HEK293 (cell line): ENCODE measurements at regions not wholly inside any gene's neighbourhood (a gene's known extent, or its start where the extent isn't known, plus 50 kb on each side); places are given as distances from the start of the nearest gene placed in this dataset.

Experiments used
- CTCF ChIA-PET: fragments of 350-600 bp; formaldehyde crosslinking; extraction: SDS; loops from one replicate; lab custom pipeline; 2021; ENCODE audit warnings: antibody characterized with exemption; lab: Yijun Ruan, JAX
- POLR2A ChIA-PET: fragments of 300-600 bp; formaldehyde crosslinking; extraction: SDS; loops from one replicate; lab custom pipeline; 2020; ENCODE audit warnings: antibody characterized with exemption, inconsistent platforms; lab: Yijun Ruan, JAX
- H3K27ac ChIP-seq: fragments of 200-500 bp; sonication (Bioruptor generic); 2 replicates; pipeline ENCODE4 v1.5.1; 2014; ENCODE audit warnings: low read depth, low read length, control low read depth, inconsistent platforms; ENCODE audit errors: extremely low read depth
- H3K36me3 ChIP-seq, 2 experiments: fragments of 200-500 bp in 1 of 2; sonication (Bioruptor generic) in 1 of 2; 1 replicate in 1 of 2; 2 replicates in 1 of 2; pipeline ENCODE4 v1.5.1; 2014 to 2017; ENCODE audit warnings: inconsistent platforms in 2 of 2, low read length in 2 of 2; ENCODE audit not compliant: control insufficient read depth in 2 of 2, insufficient read depth in 1 of 2
- H3K4me1 ChIP-seq: fragments of 200-500 bp; sonication (Bioruptor generic); 2 replicates; pipeline ENCODE4 v1.5.1; 2014; ENCODE audit warnings: mild to moderate bottlenecking, low read length, inconsistent platforms; ENCODE audit not compliant: control insufficient read depth, insufficient read depth
- H3K4me3 ChIP-seq: 2 replicates; pipeline ENCODE4 v1.5.1; 2011; ENCODE audit warnings: low read depth, mild to moderate bottlenecking, control low read depth, low read length, moderate library complexity
- H3K9me3 ChIP-seq: fragments of 200-500 bp; sonication (Bioruptor generic); 2 replicates; pipeline ENCODE4 v1.5.1; 2014; ENCODE audit warnings: low read depth, low read length, inconsistent platforms; ENCODE audit not compliant: control insufficient read depth, insufficient read depth
- BCL11A ChIP-seq: fragments of 450-650 bp; formaldehyde crosslinking; IDR thresholded peaks from 2 replicates; pipeline ENCODE4 v1.5.1; 2016; ENCODE audit warnings: low read depth, missing biosample characterization, missing genetic modification characterization
- CTCF ChIP-seq: fragments of 450-650 bp; formaldehyde crosslinking; IDR thresholded peaks from 2 replicates; pipeline ENCODE4 v1.5.1; 2016; ENCODE audit warnings: missing biosample characterization, missing genetic modification characterization
- GFI1B ChIP-seq: fragments of 450-650 bp; formaldehyde crosslinking; IDR thresholded peaks from 2 replicates; pipeline ENCODE4 v1.5.1; 2016; ENCODE audit warnings: missing biosample characterization, missing genetic modification characterization
- KLF1 ChIP-seq: fragments of 450-650 bp; formaldehyde crosslinking; IDR thresholded peaks from 2 replicates; pipeline ENCODE4 v1.5.1; 2016; ENCODE audit warnings: missing biosample characterization, missing genetic modification characterization
- MZF1 ChIP-seq: fragments of 450-650 bp; formaldehyde crosslinking; IDR thresholded peaks from 2 replicates; pipeline ENCODE4 v1.5.1; 2017; ENCODE audit warnings: missing biosample characterization, missing genetic modification characterization, borderline replicate concordance
- SCRT1 ChIP-seq: fragments of 450-650 bp; formaldehyde crosslinking; IDR thresholded peaks from 2 replicates; pipeline ENCODE4 v1.5.1; 2016; ENCODE audit warnings: missing biosample characterization, missing genetic modification characterization, borderline replicate concordance
- ZNF140 ChIP-seq: fragments of 450-650 bp; formaldehyde crosslinking; IDR thresholded peaks from 2 replicates; pipeline ENCODE4 v1.5.1; 2016; ENCODE audit warnings: missing biosample characterization, missing genetic modification characterization
- ZNF175 ChIP-seq: fragments of 450-650 bp; formaldehyde crosslinking; IDR thresholded peaks from 2 replicates; pipeline ENCODE4 v1.5.1; 2016; ENCODE audit warnings: missing biosample characterization, missing genetic modification characterization
- ZNF266 ChIP-seq: fragments of 450-650 bp; formaldehyde crosslinking; IDR thresholded peaks from 2 replicates; pipeline ENCODE4 v1.5.1; 2016; ENCODE audit warnings: missing biosample characterization, missing genetic modification characterization, low read depth
- ZNF354C ChIP-seq: fragments of 450-650 bp; formaldehyde crosslinking; IDR thresholded peaks from 2 replicates; pipeline ENCODE4 v1.5.1; 2016; ENCODE audit warnings: missing biosample characterization, missing genetic modification characterization, low read depth, borderline replicate concordance
- ZNF473 ChIP-seq: fragments of 450-650 bp; formaldehyde crosslinking; IDR thresholded peaks from 2 replicates; pipeline ENCODE4 v1.5.1; 2017; ENCODE audit warnings: missing biosample characterization, missing genetic modification characterization
- ZNF514 ChIP-seq: fragments of 450-650 bp; formaldehyde crosslinking; IDR thresholded peaks from 2 replicates; pipeline ENCODE4 v1.5.1; 2016; ENCODE audit warnings: missing biosample characterization, missing genetic modification characterization
- ZNF610 ChIP-seq: fragments of 450-650 bp; formaldehyde crosslinking; IDR thresholded peaks from 2 replicates; pipeline ENCODE4 v1.5.1; 2016; ENCODE audit warnings: missing biosample characterization, missing genetic modification characterization, borderline replicate concordance
- TF ChIP-seq, protein P1 (sequence below): fragments of 450-650 bp; IDR thresholded peaks from 2 replicates; pipeline ENCODE4 v1.5.1; 2018; ENCODE audit warnings: missing biosample characterization, mild to moderate bottlenecking, missing genetic modification characterization
- TF ChIP-seq, protein P2 (sequence below): fragments of 450-650 bp; formaldehyde crosslinking; IDR thresholded peaks from 2 replicates; pipeline ENCODE4; 2016; ENCODE audit warnings: missing biosample characterization, missing genetic modification characterization
- TF ChIP-seq, protein P3 (sequence below): fragments of 450-650 bp; formaldehyde crosslinking; IDR thresholded peaks from 2 replicates; pipeline ENCODE4 v1.5.1; 2017; ENCODE audit warnings: missing biosample characterization, missing genetic modification characterization
- TF ChIP-seq, protein P4 (sequence below): fragments of 450-650 bp; formaldehyde crosslinking; IDR thresholded peaks from 2 replicates; pipeline ENCODE4 v1.5.1; 2016; ENCODE audit warnings: missing biosample characterization, missing genetic modification characterization

DNA sequence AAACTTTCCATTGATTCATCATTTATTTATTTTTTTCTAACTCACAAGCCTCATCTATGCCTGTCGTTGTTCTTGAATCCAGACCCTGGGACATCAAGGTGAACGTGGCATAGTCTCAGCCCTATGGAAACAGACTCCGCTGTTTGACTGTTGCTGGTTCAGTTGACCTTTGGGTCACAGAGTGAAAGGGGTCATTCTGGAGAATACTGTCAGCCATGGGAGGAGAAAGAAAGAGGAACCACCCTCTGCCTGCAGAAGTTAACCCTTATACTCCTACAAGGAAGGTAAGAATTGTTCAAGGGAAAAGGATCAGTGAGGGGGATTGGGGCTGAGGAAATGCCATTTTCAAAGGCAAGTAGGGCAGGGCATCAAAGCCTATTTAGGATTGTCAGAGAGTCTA is 387.6 kb upstream of the MAF start:
- Histone ChIP-seq H3K27ac (no peak overlapping the region), H3K4me3 (no peak overlapping the region), H3K36me3 (no peaks in the 10 kb centered on the region), H3K9me3 (no peaks in the 10 kb centered on the region), H3K4me1 (no peaks in the 10 kb centered on the region)
- CTCF ChIA-PET = no interaction called here
- TF ChIP-seq ZNF473 (tag by site-specific recombination) (no peak), CTCF (tag by site-specific recombination) (no peak), SCRT1 (no peak), ZNF354C (tag by site-specific recombination) (no peak), BCL11A (tag by site-specific recombination) (no peak), ZNF514 (tag by site-specific recombination) (no peak), KLF1 (tag by site-specific recombination) (no peak), GFI1B (tag by site-specific recombination) (no peak), ZNF266 (tag by site-specific recombination) (no peak), ZNF140 (no peak), ZNF175 (no peak), MZF1 (tag by site-specific recombination) (no peak)
- TF ChIP-seq, protein P1, sequence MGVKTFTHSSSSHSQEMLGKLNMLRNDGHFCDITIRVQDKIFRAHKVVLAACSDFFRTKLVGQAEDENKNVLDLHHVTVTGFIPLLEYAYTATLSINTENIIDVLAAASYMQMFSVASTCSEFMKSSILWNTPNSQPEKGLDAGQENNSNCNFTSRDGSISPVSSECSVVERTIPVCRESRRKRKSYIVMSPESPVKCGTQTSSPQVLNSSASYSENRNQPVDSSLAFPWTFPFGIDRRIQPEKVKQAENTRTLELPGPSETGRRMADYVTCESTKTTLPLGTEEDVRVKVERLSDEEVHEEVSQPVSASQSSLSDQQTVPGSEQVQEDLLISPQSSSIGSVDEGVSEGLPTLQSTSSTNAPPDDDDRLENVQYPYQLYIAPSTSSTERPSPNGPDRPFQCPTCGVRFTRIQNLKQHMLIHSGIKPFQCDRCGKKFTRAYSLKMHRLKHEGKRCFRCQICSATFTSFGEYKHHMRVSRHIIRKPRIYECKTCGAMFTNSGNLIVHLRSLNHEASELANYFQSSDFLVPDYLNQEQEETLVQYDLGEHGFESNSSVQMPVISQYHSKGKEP (tag by site-specific recombination) = no peak
- TF ChIP-seq, protein P2, sequence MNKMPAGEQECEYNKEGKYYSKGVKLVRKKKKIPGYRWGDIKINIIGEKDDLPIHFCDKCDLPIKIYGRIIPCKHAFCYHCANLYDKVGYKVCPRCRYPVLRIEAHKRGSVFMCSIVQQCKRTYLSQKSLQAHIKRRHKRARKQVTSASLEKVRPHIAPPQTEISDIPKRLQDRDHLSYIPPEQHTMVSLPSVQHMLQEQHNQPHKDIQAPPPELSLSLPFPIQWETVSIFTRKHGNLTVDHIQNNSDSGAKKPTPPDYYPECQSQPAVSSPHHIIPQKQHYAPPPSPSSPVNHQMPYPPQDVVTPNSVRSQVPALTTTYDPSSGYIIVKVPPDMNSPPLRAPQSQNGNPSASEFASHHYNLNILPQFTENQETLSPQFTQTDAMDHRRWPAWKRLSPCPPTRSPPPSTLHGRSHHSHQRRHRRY (tag by site-specific recombination) = no peak
- TF ChIP-seq, protein P3, sequence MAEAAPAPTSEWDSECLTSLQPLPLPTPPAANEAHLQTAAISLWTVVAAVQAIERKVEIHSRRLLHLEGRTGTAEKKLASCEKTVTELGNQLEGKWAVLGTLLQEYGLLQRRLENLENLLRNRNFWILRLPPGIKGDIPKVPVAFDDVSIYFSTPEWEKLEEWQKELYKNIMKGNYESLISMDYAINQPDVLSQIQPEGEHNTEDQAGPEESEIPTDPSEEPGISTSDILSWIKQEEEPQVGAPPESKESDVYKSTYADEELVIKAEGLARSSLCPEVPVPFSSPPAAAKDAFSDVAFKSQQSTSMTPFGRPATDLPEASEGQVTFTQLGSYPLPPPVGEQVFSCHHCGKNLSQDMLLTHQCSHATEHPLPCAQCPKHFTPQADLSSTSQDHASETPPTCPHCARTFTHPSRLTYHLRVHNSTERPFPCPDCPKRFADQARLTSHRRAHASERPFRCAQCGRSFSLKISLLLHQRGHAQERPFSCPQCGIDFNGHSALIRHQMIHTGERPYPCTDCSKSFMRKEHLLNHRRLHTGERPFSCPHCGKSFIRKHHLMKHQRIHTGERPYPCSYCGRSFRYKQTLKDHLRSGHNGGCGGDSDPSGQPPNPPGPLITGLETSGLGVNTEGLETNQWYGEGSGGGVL = no peak
- POLR2A ChIA-PET = no interaction called here

GRCh38 chr16:79986352-79986751 is 385.8 kb upstream of the MAF start:
- TF ChIP-seq, protein P4, sequence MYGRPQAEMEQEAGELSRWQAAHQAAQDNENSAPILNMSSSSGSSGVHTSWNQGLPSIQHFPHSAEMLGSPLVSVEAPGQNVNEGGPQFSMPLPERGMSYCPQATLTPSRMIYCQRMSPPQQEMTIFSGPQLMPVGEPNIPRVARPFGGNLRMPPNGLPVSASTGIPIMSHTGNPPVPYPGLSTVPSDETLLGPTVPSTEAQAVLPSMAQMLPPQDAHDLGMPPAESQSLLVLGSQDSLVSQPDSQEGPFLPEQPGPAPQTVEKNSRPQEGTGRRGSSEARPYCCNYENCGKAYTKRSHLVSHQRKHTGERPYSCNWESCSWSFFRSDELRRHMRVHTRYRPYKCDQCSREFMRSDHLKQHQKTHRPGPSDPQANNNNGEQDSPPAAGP (tag by site-specific recombination) = no peak
- TF ChIP-seq ZNF610 = no peak
- CTCF ChIA-PET = interaction anchor here (0.6 kb wide), 1 partner anchor 1758 kb away, joined by 3 read pairs; no protein-coding TSS in a partner anchor
- Histone ChIP-seq H3K36me3 (no peaks in the 10 kb centered on the region), H3K4me1 (no peaks in the 10 kb centered on the region), H3K9me3 (no peaks in the 10 kb centered on the region), H3K27ac (no peak overlapping the region), H3K4me3 (no peak overlapping the region)
- POLR2A ChIA-PET = no interaction called here
